Skeletal muscle cell (primary cell): ENCODE measurements at regions not wholly inside any gene's neighbourhood (a gene's known extent, or its start where the extent isn't known, plus 50 kb on each side); places are given as distances from the start of the nearest gene placed in this dataset.

ENCODE experiments used
- DNase-seq: peaks from one replicate; pipeline ENCODE4 v3.0.0-alpha.2; 2010; ENCODE audit warnings: low read depth
- H3K4me3 ChIP-seq: 2 replicates; pipeline ENCODE4 v1.5.1; 2011; ENCODE audit warnings: low read depth, mild to moderate bottlenecking, control low read depth, low read length, moderate library complexity

DNA sequence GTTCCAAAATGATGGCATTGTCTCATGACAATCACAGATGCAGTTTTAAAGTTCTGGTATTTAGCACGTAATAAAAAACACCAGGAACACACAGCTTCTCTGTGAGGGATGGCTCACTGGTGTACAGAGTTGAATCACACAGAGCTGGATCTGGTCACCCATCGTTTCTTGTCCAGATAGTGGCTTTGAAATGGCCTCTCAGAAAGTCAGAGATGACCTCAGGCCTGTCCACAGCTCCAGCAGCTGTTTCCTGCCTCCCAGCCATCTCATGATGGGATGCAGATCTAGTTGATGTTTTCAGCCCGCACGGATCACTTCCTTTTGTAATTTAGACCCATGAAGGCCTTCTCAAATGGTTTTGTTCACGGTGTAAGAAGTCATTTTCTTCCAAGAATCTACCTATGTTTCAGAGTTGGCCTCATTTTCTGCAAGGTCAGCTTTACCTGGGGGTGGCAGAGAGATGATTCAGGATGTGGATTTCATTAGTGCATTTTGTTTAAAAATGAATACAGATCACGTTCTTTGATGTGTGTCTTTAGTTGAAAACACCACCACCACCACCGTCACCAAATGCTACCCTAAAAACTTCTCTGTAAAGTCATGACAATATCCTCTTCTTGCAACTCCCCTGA, 166.2 kb downstream of the SNX10 start:
- no peak for DNase-seq
- H3K4me3 ChIP-seq, result no peak overlapping the region

DNA sequence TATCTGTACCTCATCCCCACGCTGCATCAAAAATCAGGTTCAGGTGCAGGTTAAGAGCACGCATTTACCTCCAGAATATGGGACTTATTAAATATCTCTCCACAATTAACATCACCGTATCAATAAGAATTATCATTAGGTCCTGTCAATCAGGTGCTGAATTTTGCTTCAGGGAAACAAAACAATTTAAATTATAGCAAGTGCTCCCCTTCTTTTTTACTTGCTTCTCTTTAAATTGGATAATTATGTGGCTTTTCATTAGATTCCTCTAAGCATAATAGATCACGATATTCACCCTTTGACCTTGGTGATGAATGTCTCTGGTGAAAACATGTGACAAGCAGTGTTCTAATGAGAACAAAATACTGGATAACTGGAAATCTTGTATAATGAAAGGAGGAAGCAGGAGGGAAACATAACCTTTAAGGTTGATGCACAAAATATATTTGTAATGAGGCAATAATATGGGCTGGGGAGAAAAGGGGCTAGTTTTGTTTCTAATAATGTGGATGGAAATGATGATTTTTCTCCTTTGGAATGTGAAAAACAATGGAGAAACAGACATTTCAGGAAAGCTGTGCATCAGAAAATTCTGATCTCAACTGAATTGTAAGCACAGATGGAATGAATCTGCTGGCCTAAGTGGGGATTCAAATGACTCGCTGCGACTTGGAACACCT, 166.9 kb downstream of the SNX10 start:
- DNase-seq, result no peak
- no peak overlapping the region for H3K4me3 ChIP-seq

DNA sequence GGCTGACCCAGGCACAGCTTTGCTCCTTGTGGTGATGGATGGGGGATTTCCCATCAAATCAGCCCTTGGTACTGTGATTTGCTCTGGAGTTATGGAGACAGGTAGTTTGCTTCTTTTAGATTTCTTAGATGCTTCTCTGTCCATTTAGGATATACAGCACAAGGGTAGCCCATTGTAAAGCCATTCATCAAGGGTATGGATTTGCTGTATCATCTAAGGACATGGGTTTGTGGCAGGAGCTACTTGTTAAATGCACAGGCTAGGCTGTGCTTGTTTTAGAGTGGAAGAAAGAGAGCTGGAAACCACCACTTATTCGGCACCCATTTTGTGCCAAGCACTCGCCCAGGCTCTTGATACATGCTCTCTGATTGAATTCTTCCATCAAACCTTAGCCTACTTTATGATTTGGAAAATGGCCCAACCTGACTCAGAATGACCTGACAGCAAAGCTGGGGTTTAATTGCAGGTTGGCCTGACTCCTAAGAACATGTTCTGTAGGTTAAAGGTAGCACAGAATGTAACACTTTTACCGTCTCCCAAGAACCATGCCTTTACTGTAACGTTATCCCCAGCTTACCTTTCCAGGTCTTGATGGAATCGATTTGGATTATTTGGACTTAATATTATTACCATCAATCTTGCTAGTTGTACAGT, 168.0 kb downstream of the SNX10 start:
- DNase-seq, result no peak
- H3K4me3 ChIP-seq, result no peak overlapping the region

DNA sequence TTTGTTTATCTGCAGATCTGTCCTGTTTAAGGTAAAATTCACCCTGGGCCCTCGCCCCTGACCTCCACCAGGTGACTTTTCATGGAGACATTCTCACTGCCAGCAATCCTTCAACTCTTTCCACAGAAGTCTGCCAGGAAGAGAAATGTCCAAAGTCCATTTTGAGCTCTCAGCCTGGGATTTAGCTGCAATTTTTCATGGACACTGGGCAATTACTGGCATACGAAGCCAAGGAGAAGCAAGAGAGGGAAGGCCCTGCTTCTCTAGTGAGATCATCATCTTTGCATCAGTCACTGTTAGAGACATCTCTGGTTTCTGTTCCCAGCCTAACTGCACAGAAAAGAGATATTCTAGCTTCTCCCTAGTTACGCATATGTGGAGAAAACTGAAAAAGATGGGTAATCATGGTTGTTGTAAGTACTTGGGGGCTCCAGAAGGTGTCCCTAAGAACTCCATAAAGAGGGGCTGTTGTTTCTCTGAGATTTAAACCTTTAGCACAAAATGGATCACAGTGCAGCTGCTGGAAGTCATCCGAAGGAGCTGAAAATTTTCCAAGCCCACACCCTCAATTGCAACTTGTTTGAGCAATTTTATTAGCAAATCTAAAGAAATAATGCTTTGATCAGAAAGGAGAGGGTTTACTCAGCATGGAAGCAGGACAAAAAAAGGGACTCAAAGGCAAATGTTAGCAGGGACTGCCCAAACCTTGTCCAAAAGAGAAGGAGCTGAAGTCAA, 168.9 kb downstream of the SNX10 start:
- no peak overlapping the region for H3K4me3 ChIP-seq
- no peak for DNase-seq

DNA sequence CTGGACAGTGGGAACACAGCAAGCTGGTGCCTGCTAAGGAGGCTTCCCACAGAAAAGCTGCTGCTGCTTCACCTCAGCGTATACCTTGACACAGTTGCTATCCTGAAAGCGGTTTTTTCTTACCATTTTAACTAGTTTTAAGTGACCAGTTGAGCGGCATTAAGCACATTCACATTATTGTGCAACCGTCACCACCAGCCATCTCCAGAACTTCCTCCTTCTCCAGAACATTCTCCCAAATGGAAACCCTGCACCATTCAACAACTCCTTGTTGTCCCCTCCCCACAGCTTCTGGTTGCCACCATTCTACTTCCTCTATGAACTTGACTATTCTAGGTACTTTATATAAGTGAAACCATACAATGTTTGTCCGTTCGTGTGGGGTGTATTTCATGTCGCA, 169.9 kb downstream of the SNX10 start:
- DNase-seq, result no peak
- no peak overlapping the region for H3K4me3 ChIP-seq

DNA sequence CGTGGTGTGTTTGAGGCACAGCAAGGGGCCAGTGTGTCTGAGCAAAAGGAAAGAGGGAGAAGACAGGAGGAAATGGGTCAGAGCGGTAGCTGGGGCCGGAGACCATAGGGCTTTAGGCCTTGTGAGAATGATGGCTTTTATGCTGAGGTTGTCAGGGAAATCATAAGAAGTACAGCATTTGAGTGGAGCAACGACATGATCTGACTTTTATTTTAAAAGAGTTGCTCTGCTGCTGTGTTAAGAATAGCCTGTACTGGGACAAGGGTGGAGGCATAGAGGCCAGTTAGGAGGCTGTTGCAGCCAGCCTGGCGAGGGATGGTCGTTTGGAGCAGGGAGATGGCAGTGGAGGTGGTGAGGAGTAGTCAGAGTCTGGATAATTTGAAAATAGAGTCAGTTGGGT, 174.3 kb downstream of the SNX10 start:
- H3K4me3 ChIP-seq, result no peak overlapping the region
- DNase-seq, result no peak

DNA sequence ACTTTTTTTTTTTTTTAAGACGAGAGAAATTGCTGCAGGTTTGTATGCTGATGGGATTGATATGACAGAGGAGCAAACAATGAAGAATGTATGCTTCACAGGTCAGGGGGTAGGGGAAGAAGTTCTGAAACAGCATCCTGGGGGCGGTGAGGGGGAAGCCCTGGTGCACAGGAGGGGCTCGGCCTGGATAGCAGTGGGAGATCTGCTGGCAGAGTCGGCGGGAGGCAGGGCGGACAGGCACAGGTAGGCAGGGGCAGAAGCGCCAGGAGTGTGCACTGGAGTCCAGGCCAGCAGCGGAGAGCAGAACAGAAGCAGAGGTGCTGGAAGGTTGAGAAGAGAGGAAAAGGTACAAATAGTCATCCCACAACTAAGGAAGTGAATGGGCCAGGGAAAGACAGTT, 175.4 kb downstream of the SNX10 start:
- H3K4me3 ChIP-seq, result no peak overlapping the region
- DNase-seq, result no peak

DNA sequence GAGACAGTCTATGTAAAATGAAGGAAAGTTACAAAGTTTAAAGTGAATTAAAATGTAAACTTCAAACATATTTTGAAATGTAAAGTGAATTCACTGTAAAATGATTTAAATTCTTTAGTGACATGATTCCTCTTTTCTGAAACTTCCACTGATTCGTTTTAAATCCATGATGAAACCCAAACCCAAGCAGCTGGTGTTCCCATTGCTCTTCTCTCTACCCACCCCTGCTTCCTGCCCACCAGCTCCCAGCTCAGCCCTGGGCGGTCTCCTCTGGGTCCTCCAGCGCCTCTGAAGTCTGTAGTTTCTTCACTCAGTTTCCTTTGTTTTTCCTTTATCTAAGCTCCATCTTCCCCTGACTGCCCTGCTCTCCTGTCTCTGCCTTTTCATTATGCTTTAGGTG, 175.9 kb downstream of the SNX10 start:
- H3K4me3 ChIP-seq, result no peak overlapping the region
- DNase-seq, result no peak

DNA sequence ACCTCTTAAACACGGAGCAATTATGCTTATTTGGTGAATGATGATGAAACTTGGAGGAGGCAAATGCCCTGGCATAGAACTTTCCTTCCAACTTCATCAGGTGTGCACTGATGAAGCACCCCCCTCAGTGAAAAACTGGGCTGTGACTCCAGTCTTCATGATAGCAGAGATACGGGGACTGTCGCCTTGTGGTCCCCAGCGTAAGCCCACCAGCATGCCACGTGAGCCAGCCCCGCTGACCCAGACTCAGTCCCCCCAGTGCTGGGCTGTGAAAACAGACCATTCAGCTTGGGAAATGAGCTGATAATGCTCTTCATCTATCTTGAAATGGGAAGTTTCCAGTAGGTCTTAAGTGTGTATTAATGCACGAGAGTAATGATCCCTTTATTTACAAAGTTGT, 177.0 kb downstream of the SNX10 start:
- no peak overlapping the region for H3K4me3 ChIP-seq
- no peak for DNase-seq

DNA sequence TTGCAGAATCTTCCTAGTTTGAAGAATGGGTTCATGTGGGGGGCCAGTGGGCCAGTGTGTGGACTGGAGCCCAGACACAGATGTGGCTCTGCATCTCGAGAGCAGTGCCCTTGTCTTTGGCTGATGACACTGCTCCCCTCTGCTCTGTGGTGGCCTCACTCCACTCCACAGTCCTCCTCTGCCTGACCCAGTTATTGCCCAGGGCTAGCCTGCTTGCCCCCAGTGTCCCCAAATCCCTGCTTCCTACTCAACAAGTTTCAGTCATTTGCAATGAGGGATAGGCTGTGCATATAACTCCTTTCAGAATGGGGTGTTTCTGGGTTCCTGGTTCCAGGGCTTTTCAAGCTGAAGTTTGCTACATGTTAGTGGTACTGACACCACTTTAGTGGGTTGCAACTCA, 177.5 kb downstream of the SNX10 start:
- no peak for DNase-seq
- no peak overlapping the region for H3K4me3 ChIP-seq

DNA sequence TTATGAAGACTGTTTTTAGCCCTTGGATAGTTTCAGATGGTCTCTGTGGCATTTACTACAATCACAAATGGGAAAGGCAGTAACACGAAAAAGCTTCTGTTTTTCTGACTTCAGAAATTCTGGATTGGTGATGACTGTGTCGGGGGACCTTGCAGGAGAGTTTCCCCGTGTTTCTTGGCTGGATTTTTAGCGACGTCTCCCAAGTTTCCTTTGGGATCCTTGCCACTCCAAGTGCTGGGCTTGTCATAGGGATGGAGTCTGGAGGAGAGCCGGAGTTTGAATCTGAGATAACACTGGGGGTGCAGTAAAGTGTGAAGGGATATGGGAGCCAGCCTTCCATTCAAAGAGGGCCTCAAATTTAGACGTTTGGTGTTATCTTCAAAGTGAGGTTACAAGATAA, 179.0 kb downstream of the SNX10 start:
- H3K4me3 ChIP-seq, result no peak overlapping the region
- no peak for DNase-seq

DNA sequence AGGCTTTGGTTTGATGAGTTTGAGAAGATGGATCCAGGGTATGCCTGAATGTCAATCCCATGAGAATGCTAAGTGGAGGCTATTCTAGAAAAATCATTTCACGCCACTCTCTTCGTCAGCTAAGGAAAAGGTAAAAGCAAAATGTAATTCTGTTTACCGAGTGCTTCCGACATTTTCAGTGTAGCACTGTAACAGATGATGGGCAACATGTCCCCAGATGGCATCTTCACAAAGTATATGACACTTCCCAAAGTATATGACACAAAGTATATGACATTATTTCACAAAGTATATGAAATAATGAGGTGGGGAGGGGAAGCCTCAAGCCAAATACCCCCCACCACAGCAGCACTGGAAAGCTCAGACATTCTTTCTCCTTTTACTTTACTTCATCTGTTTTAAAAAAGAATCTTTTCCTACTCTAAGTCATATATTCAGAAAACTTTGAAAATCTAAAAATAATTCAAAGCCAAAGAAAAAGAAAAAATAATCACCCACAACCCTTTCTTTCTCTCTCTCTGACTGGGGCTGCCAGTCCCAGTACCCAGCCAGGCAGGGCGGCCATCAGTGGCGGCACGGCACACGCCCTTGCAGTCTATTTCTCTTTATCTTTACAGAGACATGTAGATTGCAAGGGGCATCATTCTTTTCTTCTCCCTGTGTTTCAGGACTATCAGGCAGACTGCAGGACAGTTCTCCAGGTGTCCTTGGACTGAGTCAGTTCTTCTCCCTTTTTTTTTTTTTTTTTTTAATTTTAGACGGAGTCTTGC, 179.8 kb downstream of the SNX10 start:
- no peak for DNase-seq
- no peak overlapping the region for H3K4me3 ChIP-seq

DNA sequence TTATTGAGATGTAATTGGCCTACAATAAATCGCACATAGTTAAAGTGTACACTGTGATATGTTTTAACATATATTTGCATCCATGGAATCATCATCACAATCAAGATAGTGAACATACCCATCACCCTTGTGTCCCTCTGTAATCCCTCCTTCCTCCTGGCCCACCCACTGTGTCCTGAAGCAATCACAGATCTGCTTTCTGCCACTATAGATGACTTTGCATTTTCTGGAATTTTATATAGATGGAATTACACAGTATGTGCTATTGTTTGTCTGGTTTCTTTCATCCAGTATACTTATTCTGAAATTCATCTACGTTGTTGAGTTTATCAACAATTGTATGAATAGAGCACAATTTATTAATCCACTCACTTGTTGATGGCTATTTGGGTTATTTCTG, 181.3 kb downstream of the SNX10 start:
- DNase-seq, result no peak
- no peak overlapping the region for H3K4me3 ChIP-seq

DNA sequence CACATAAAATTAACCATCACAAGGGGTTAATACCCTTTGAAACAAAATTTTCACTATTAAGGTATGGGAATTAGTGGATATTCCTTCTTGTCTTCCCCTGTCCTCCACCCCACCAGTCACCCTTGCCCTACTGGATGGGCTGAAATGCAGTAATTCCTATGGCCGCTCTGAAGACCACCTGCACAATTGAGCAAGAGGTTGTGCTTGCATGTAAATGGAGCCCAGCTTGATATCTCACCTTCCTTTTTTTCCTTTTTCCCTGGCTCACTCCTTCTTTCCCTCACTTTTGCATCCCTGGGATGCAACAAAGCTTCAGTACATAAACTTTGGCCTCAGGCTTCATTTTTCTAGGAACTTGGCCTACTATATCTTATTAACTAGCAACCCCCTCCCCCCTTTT, 184.6 kb downstream of the SNX10 start:
- H3K4me3 ChIP-seq, result no peak overlapping the region

DNA sequence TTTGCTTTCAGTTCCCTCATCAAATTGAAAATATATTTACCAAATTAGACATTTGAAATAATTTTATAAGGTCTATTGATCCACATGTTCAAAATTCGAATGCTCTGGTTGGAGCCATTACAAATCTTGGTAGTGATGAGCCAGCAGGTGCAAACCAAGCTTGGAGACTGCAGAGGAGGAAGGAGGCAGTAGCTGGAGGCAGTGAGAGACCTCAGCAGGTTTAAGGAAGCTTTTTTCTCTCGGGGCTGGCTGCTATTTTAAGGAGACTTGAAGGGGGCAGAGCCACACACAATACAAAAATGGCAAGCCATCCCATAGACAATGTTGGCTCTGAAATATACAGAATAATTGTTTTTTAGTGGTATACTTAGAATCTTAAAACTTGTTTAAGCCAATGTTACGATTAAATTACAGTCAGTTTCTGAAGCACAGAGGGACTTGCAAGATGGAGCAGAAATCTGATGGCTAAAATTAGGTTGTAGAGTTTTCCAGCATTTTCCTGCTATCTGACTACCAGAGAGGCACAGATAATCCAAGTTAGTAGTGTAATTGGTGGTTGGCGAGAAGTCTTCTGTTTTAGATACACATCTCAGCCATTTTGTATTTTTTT, 185.8 kb downstream of the SNX10 start:
- no peak overlapping the region for H3K4me3 ChIP-seq
- DNase-seq, result no peak

More for the DNA sequence above, 184.6 kb downstream of the SNX10 start:
- DNase-seq, result no peak

DNA sequence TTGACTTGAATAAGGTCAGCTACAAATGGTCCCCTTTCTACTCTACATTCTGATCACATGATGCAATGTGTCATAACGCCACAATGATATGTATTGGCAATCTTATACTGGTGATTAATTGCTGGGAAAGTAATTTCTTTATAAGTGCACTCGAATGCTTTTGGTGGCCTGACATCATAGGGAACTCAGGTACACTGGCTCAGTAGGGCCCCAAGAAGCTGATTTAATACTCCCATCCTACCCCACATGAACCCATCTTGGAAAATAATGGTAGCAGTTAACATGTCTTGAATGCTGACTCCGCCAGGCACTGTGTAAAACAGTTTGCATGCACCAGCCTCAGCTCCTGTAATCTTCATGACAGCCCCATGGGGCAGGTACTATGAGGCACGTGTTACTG, 186.9 kb downstream of the SNX10 start:
- no peak for DNase-seq
- no peak overlapping the region for H3K4me3 ChIP-seq

DNA sequence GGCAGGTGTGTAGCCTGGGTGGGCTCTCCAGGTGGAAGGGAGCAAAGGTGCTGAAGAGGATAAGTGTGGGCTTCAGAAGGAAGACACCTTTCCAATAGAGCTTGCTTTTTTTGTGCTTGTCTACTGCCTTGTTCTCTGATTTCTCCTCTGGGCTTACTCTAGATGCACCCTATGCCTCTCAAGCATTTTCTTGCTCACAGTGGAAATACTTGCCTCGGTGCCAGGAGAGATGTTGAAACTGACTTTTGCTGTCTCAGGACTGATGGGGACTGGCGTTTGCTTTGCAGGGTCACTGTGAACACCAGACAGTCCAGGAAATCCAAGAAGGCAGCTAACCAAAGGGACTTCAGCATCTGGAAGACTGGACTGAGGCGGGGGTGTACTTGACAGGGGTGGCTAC, 187.9 kb downstream of the SNX10 start:
- no peak overlapping the region for H3K4me3 ChIP-seq
- no peak for DNase-seq

DNA sequence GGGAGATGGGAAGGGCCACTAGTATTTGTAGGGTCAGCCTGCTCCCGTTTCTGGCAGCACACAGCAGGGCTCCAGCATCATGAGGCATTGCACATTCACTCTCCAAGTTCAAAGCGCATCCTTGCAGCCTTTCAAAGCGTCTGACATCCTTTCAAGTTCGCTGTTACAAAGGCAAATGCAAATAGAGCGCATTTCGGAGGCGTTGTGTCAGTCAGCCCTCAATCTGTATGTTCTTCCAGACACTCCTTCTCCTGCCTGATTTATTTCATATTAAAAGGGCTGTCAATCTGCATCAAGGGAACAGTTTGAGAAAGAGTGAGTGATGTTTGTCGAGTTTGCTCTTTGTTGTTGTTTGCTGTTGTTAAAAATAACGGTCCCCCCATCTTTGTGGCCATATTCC, 188.5 kb downstream of the SNX10 start:
- no peak overlapping the region for H3K4me3 ChIP-seq
- DNase-seq, result no peak

DNA sequence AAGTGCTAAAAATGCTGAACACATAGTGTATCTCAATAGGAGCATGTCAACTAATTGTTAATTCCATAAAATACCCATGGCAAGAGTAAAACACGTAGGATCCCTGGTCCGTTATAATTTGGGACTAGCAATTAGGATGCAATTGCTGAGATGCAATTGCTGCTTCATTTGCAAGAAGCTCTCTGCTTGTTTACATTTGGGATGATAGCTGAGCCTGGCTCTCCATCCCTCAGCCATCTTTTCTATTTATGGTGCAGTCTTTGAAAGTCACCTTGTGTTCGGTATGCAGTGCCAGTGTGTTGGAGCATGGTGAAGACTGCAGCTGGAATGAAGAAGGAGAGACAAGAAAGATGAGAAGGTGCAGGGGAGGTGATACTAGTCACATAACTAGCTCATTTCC, 191.3 kb downstream of the SNX10 start:
- no peak for DNase-seq

More for the DNA sequence above, 191.3 kb downstream of the SNX10 start:
- no peak overlapping the region for H3K4me3 ChIP-seq
